GM18508 (cell line): ENCODE measurements at regions not wholly inside any gene's neighbourhood (a gene's known extent, or its start where the extent isn't known, plus 50 kb on each side); places are given as distances from the start of the nearest gene placed in this dataset.
"Not testable (repeated sequence)": the region's sequence is repeated elsewhere in the genome, so short reads cannot be mapped to it uniquely, and the experiment has no call there.

Source experiments
- ATAC-seq: cut with Tn5 transposase; IDR thresholded peaks from one replicate; pipeline ENCODE4 v1.9.1; 2021; ENCODE audit warnings: moderate number of reproducible peaks; ENCODE audit not compliant: insufficient read depth, unreplicated experiment

DNA sequence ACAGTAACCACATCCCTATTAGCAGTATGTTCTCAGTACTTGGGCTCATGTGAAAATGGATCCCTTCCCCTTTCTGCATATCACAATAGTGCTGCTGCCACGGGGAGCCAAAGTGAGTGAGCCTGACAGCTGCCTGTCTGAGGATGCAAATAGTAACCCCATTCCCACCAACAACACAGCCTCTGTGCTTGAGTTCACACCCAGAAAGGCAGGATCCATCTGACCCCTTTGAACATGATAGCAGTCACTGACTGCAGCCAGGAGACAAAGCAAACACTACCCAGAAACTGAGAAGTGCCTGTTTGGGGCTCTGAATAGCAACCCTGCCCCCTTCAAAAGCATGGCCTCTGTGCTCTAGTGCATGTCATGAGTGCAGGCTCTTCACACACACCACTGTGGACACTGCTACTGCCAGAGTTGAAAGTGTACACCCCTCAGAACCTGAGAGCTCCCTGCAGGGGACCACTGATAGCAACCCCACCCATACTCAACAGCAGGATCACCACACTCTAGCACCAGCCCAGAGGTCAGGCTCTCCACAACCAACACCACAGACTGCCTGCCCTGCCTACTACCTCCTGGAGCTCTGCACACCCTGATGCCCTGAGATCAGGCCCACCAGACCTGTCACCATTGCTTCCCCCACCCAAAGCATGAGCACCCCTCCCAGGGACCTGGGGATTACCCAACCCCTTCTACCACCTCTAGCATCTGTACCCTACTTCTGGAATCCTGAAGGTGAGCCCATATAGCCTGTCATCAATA lies 1563.5 kb upstream of the PRR20A start:
- ATAC-seq, result no peak

DNA sequence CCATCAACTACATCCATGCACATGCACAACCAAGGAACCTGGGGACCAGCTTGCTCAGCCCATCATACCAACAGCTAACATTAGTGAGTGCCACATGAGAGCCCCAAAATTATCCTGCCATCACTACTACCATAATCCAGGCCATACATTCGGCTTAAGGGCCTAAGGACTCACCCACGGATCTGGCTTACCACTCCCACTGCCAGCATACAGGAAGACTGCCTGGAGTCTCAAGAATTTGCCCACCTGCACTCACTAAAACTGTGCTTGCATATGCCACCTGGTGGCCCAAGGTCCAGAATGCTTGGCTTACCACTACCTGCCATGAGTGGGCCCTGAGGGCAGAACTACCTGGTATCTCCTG lies 1562.9 kb upstream of the PRR20A start:
- ATAC-seq, result no peak

GRCh38 chr13:55582294-55582693 lies 1558.4 kb upstream of the PRR20A start:
- ATAC-seq, result not testable (repeated sequence)

- ATAC-seq, result no peak
Measured at GRCh38 chr13:55583953-55584593, 1556.6 kb upstream of the PRR20A start.

DNA sequence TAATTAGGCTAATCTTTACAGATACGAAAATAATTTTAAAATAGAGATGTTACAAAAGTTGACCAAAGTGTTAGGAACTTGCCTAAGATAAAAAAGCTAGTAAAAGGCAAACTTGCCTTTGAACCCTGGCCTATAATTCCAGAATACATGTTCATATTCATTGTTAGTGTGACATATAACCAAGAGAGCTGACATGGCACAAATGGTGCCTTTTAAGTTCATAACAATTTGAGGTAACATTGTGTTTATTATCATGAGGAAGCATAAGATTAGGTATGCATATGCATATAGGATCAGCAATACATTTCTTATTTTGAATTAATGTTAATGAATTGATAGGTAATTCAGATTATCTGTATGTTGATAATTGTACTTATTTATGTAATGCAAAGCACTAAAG lies 1537.9 kb upstream of the PRR20A start:
- ATAC-seq, result no peak

DNA sequence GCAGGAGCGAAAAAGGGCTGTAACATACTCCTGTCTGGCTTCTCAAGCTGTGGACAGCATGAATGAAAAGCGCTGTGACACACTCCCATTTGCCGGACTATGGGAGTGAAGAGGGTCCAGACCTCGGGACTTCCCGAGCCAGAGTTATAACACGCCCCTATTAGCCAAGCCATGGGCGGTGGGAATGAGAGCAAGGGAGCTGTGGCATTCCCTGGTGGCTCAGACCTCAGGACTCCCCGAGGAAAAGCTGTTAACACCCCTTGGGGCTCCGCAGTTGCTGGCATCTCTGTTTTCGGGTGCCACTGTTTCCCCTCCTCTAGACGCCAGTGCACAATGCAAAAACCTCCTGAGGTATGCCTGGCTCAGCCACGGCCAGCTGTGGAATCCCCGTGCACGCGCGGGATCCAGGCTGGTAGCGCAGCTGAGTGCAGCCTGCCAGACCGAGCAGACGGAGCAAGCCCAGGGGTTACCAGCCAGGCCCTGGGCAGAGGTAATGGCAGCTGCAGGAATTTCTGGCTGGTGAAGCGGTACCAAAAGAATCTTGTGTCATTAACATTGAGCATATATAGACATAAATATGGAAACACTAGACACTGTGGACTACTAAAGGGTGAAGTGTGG lies 1534.6 kb upstream of the PRR20A start:
- no peak for ATAC-seq

GRCh38 chr13:55613429-55614187 lies 1527.1 kb upstream of the PRR20A start:
- no peak for ATAC-seq

GRCh38 chr13:55615081-55615480 lies 1525.6 kb upstream of the PRR20A start:
- no peak for ATAC-seq

DNA sequence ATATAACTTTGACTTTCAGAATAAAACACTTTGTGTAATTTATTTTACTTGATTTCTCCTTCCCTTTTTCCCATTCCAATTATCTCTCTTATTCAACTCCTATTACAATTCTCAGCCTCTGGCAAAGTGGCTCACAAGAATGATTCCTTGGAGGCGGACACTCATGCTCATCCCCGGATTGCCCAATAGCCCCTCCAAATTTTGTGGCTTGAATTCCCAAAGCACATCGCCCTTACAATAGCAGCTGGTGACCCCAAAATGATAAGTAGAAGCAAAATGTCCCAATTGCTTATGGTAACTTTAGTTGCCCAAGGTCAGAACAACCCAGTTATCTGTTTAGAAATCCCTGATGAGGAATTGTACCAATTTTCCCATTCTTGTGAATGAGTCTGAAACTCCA lies 1523.5 kb upstream of the PRR20A start:
- no peak for ATAC-seq

DNA sequence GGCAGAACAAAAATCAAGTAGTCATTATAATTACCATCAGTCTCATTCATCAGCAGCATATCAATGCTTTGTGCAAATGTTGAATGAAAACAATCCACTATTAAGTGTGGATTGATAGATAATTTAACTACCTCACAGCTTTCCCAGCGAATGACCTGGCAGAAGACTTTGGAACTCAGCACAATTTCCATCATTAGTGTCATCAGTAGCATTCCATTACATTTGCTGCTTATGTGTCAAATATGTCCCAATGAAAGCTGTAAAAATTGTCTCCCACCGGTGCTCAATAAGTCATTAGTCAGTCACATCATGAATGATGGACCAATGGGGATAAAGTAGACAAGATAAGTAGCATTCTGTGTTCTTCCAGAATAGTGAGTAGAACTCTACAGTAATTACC lies 1513.5 kb upstream of the PRR20A start:
- no peak for ATAC-seq

- ATAC-seq, result no peak
Measured at GRCh38 chr13:55632402-55632801, 1508.3 kb upstream of the PRR20A start.

DNA sequence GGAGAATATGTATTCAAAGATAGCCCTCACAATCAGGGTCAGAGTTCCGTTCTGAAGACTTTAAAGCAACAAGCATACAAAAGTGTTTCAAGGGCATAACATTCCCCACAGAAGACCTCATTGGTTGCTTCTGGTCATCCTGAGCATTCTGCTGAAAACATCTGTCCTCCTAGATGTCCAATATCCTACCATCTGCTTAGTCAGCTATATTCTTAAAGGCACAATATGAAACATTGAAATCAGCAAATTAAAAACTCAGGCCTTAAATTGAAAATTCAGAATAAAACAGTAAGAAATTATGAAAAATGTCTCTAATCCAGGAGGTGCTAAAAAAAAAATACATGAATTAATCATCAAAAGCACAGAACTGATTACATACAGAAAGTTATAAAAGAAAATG lies 1491.2 kb upstream of the PRR20A start:
- ATAC-seq, result no peak

- no peak for ATAC-seq
Measured at GRCh38 chr13:55652657-55653056, 1488.1 kb upstream of the PRR20A start.

GRCh38 chr13:55653497-55653896 lies 1487.2 kb upstream of the PRR20A start:
- ATAC-seq, result no peak

GRCh38 chr13:55654243-55654642 lies 1486.5 kb upstream of the PRR20A start:
- no peak for ATAC-seq

GRCh38 chr13:55660264-55660663 lies 1480.5 kb upstream of the PRR20A start:
- ATAC-seq, result not testable (repeated sequence)

GRCh38 chr13:55660851-55661250 lies 1479.9 kb upstream of the PRR20A start:
- ATAC-seq, result no peak

- ATAC-seq, result no peak
Measured at GRCh38 chr13:55661505-55661904, 1479.2 kb upstream of the PRR20A start.

- ATAC-seq, result no peak
Measured at GRCh38 chr13:55664178-55664577, 1476.5 kb upstream of the PRR20A start.

DNA sequence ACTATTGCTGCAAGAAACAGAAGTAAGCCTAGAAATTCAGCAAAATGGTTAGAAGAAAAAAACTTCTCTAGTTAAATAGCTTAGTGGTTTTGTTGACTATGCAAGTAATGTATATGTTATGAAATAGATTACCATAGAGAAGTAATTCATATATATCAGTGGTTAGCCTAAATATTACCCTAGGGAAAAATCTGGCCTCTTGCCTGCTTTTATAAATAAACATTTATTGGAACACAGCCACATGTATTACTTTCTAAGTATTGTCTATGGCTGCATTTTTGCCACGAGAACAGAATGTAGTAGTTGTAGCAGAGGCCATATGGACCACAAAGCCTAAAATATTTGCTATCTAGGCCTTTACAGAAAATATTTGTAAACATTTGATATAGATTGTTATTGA lies 1471.7 kb upstream of the PRR20A start:
- ATAC-seq, result no peak

DNA sequence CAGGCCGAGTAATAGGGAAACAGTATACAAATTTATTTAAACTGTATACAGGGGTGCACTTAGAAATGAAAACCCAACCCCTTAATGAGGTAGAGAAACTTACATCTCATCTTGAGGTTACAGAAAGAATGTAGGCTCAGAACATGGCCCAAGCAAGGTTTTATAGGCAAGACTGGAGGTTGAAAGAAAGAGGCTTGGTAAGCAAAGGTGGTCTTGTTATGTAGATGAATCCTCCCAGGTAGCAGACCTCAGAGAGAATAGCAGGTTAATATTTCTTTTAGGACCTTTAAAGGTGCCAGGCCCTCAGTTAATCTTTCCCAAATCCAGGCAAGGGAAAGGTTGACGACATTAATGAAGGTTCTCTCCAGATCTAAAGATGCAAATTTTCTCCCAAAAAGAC lies 1466.8 kb upstream of the PRR20A start:
- ATAC-seq, result no peak
